ENCODE measurements at regions not wholly inside any gene's neighbourhood (a gene's known extent, or its start where the extent isn't known, plus 50 kb on each side); places are given as distances from the start of the nearest gene placed in this dataset.
A peak's percentile ranks its signal among the peaks of the same experiment; 100 is the strongest.

DNA sequence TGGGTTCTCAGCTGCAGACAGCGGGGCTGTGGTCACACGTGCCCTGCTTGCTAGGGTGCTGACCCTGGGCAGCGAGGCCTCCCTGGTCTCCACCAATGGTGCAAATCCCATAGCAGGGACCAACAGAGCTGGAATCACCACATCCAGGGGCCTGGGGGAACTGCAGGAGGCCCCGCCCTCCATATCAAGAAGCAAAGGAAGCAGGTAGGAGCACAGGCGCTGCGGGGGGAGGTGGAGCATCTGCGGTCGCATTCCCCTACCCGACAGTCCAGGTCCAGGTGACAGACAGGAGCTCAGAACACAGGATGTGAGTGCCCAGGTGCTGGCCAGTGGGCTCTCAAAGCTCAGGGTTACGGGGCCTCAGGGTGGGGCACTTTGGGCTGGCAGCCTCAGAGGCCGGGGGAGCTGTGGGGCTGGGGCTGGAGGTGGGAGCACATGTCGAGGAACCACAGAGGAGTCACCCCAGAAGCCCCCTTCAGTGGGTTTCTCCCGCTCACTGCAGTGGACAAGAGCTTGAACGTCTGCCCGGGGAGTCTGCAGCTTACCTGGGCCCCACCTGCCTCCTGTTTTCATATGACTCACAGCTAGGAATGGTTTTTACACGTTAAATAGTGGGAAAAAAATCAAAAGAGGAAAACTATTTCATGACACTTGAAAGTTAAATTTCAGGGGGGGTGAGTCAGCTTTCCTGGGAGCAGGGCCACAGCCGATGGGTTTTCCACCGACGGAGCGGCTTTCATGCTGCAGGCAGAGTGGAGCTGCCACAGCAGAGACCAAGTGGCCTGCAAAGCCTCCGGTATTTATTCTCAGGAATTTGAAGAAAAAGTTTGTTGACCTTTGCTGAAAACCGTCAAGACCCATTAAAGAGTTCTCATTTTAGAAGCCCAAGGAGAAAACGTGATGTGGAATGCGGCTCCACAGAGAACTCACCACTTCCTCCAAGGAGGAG, 148.7 kb upstream of the PPP2R2D start:
- no peak overlapping the region for H3K4me2 ChIP-seq (ENCODE audit: control insufficient read depth, insufficient read depth)
- DNase-seq (ENCODE audit: low read depth, low spot score) (no peak), ATAC-seq (no peak), FAIRE-seq (no peak)
- H3K79me2 ChIP-seq (ENCODE audit: control insufficient read depth, insufficient read depth, low read length): no peaks in the 10 kb centered on the region
- SMC1A ChIA-PET (ENCODE audit: uncharacterized antibody, unreplicated experiment): interaction anchor here (0.8 kb wide), 1 partner anchor 264 kb away, joined by 3 read pairs; no protein-coding TSS in a partner anchor
- H3K9ac ChIP-seq (ENCODE audit: control insufficient read depth, insufficient read depth, low read length): no peak overlapping the region
- 41% methylated on average over 22 of the region's 24 CpGs for WGBS (ENCODE audit: insufficient coverage, insufficient replicate concordance, low lambda C conversion rate, missing lambda C conversion rate)
- H3K27ac ChIP-seq (ENCODE audit: control insufficient read depth, insufficient read depth): no peak overlapping the region
- no peaks in the 10 kb centered on the region for H3K27me3 ChIP-seq (replicated peaks in 1 of 2; ENCODE audit: control insufficient read depth in 2 of 2, insufficient read depth in 2 of 2, low read length in 1 of 2)
- intact Hi-C loops (cut with micrococcal nuclease; ENCODE audit: unreplicated experiment): no loop called here
- no TSS peak for BruUV-seq (replicated peaks)
- RAD21 ChIA-PET (ENCODE audit: unreplicated experiment): no interaction called here
- POLR2A ChIA-PET: interaction anchor here (0.5 kb wide), 1 partner anchor 115 kb away, joined by 3 read pairs; no protein-coding TSS in a partner anchor
- H3K9me3 ChIP-seq (replicated peaks; ENCODE audit: control insufficient read depth, insufficient read depth, low read length): no peaks in the 10 kb centered on the region
- no peak for TF ChIP-seq ASH2L (IDR thresholded peaks at IDR 0.05; ENCODE audit: borderline replicate concordance, low read depth)
- TF ChIP-seq BHLHE40 (IDR thresholded peaks at IDR 0.05; ENCODE audit: borderline replicate concordance in 1 of 2, low read depth in 2 of 2, low read length in 1 of 2): peak in 1 of 2 experiments; percentile 47; a peak in 2 of 4 replicates
- no peak for TF ChIP-seq PBX3 (IDR thresholded peaks at IDR 0.05; ENCODE audit: insufficient replicate concordance, low read depth, low read length)
- no peak for TF ChIP-seq IRF5 (IDR thresholded peaks at IDR 0.05; ENCODE audit: borderline replicate concordance)
- no peak for TF ChIP-seq ZBTB33 (IDR thresholded peaks at IDR 0.05)
- no peaks in the 10 kb centered on the region for H3K36me3 ChIP-seq (ENCODE audit: control insufficient read depth in 2 of 2, insufficient read depth in 2 of 2, low read length in 1 of 2)
- CTCF ChIA-PET: interaction anchor here (0.7 kb wide), 1 partner anchor 400 kb away, joined by 3 read pairs; no protein-coding TSS in a partner anchor
- H4K20me1 ChIP-seq (ENCODE audit: control insufficient read depth, insufficient read depth): no peaks in the 10 kb centered on the region; the same call in 1 of the 2 replicates
- in situ Hi-C loops (cut with MboI): no loop called here
- no peak overlapping the region for H3K4me3 ChIP-seq
- no peak overlapping the region for H2AFZ ChIP-seq (ENCODE audit: control insufficient read depth, low read depth, low read length)
- H3K4me1 ChIP-seq (ENCODE audit: control insufficient read depth, insufficient read depth, low read length): no peaks in the 10 kb centered on the region
